Vagina (tissue), 2 donors: ENCODE measurements at regions not wholly inside any gene's neighbourhood (a gene's known extent, or its start where the extent isn't known, plus 50 kb on each side); places are given as distances from the start of the nearest gene placed in this dataset.
A peak's percentile ranks its signal among the peaks of the same experiment; 100 is the strongest.

ENCODE experiments used
- DNase-seq, 2 donors: peaks; one replicate each; pipeline ENCODE4 v3.0.0-alpha.2; 2017; ENCODE audit errors: extremely low spot score in 2 of 2
- H3K27ac ChIP-seq: fragments of 200-600 bp; sonication (generic); one replicate; pipeline ENCODE4 v1.5.1; 2019
- H3K27me3 ChIP-seq: fragments of 200-600 bp; sonication (generic); one replicate; pipeline ENCODE4 v1.5.1; 2019
- H3K36me3 ChIP-seq, 2 donors: fragments of 200-600 bp; sonication (generic); one replicate each; pipeline ENCODE4 v1.5.1; 2017 to 2019
- H3K4me1 ChIP-seq: fragments of 200-600 bp; sonication (generic); one replicate; pipeline ENCODE4 v1.5.1; 2019
- H3K4me3 ChIP-seq, 2 donors: fragments of 200-600 bp; sonication (generic); 1 replicate in 1 of 2; 2 replicates in 1 of 2; pipeline ENCODE4 v1.5.1; 2016 to 2019
- H3K9me3 ChIP-seq: fragments of 200-600 bp; sonication (generic); one replicate; pipeline ENCODE4 v1.5.1; 2019
- CTCF ChIP-seq, 3 experiments: fragments of 450-650 bp in 2 of 3; fragments of 200-600 bp in 1 of 3; sonication (generic) in 1 of 3; IDR thresholded peaks; one replicate each; pipeline ENCODE4 v1.5.1; 2017 to 2019; ENCODE audit warnings: antibody characterized with exemption in 3 of 3, mild to moderate bottlenecking in 2 of 3, moderate library complexity in 2 of 3
- POLR2A ChIP-seq, 2 donors: fragments of 450-650 bp; IDR thresholded peaks; one replicate each; pipeline ENCODE4 v1.6.1; 2017; ENCODE audit warnings: antibody characterized with exemption in 2 of 2, mild to moderate bottlenecking in 2 of 2, moderate library complexity in 2 of 2
- POLR2AphosphoS5 ChIP-seq, 2 donors: sonication (generic); formaldehyde crosslinking; IDR thresholded peaks; one replicate each; pipeline ENCODE4 v1.9.0; 2017; ENCODE audit warnings: antibody characterized with exemption in 2 of 2, mild to moderate bottlenecking in 2 of 2, low read depth in 1 of 2; ENCODE audit not compliant: insufficient read depth in 1 of 2
- intact Hi-C: fragments of 100-400 bp; cut with DNase I; formaldehyde crosslinking; loops from one replicate; pipeline ENCODE4 v1.15.1; 2023

GRCh38 chr6:22726966-22727365 lies 157.6 kb downstream of the HDGFL1 start:
- TF ChIP-seq CTCF (IDR thresholded peaks at IDR 0.05) (no peak), POLR2A (IDR thresholded peaks at IDR 0.05) (no peak), POLR2AphosphoS5 (IDR thresholded peaks at IDR 0.05; ENCODE audit: insufficient read depth in 1 of 2, low read depth in 1 of 2) (no peak)
- H3K9me3 ChIP-seq, result no peaks in the 10 kb centered on the region
- H3K27me3 ChIP-seq, result no peaks in the 10 kb centered on the region
- H3K4me3 ChIP-seq, result no peak overlapping the region
- H3K36me3 ChIP-seq, result no peaks in the 10 kb centered on the region
- no peaks in the 10 kb centered on the region for H3K4me1 ChIP-seq
- no peak overlapping the region for H3K27ac ChIP-seq
- intact Hi-C loops, result no loop called here
- no peak for DNase-seq

- no peak overlapping the region for H3K27ac ChIP-seq
Observed at GRCh38 chr6:22727710-22728109, 158.3 kb downstream of the HDGFL1 start.

GRCh38 chr6:22732176-22732970 lies 163.0 kb downstream of the HDGFL1 start:
- no peak overlapping the region for H3K4me3 ChIP-seq
- no peak overlapping the region for H3K27ac ChIP-seq
- no peaks in the 10 kb centered on the region for H3K27me3 ChIP-seq
- no peak for TF ChIP-seq CTCF (IDR thresholded peaks at IDR 0.05)
- no peak for TF ChIP-seq POLR2AphosphoS5 (IDR thresholded peaks at IDR 0.05; ENCODE audit: insufficient read depth in 1 of 2, low read depth in 1 of 2)
- no peak for TF ChIP-seq POLR2A (IDR thresholded peaks at IDR 0.05)
- H3K9me3 ChIP-seq, result no peaks in the 10 kb centered on the region
- intact Hi-C loops, result no loop called here
- no peak for DNase-seq
- no peaks in the 10 kb centered on the region for H3K4me1 ChIP-seq
- H3K36me3 ChIP-seq, result no peaks in the 10 kb centered on the region

More at GRCh38 chr6:22727710-22728109, 158.3 kb downstream of the HDGFL1 start:
- TF ChIP-seq CTCF (IDR thresholded peaks at IDR 0.05), result no peak
- TF ChIP-seq POLR2A (IDR thresholded peaks at IDR 0.05), result no peak
- no peak for TF ChIP-seq POLR2AphosphoS5 (IDR thresholded peaks at IDR 0.05; ENCODE audit: insufficient read depth in 1 of 2, low read depth in 1 of 2)
- Histone ChIP-seq H3K9me3 (no peaks in the 10 kb centered on the region), H3K4me1 (no peaks in the 10 kb centered on the region), H3K27me3 (no peaks in the 10 kb centered on the region), H3K36me3 (no peaks in the 10 kb centered on the region), H3K4me3 (no peak overlapping the region)
- DNase-seq, result no peak
- intact Hi-C loops, result no loop called here

DNA sequence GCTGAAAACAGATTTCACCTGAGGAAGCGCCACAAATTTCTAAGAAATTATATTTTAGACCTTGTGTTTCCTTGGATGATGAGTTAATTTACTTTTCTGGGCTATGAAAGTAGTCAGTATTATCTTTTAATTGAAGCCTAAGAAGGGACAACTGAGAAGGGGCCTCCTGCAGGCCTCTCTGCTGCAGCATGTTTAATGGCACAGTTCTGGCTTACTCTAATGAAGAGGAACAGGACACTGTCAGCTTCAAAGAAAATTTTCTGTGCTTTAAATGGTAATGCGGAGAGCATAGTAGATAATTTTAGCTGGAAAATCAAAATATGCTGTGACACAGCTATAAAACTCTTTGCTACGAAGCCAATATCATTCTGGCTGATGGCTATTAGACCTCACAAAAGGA lies 167.4 kb downstream of the HDGFL1 start:
- H3K9me3 ChIP-seq, result no peaks in the 10 kb centered on the region
- H3K4me1 ChIP-seq, result no peaks in the 10 kb centered on the region
- intact Hi-C loops, result no loop called here
- no peak for DNase-seq
- TF ChIP-seq POLR2A (IDR thresholded peaks at IDR 0.05) (no peak), CTCF (IDR thresholded peaks at IDR 0.05) (no peak), POLR2AphosphoS5 (IDR thresholded peaks at IDR 0.05; ENCODE audit: insufficient read depth in 1 of 2, low read depth in 1 of 2) (no peak)
- no peaks in the 10 kb centered on the region for H3K27me3 ChIP-seq
- H3K4me3 ChIP-seq, result no peak overlapping the region
- no peaks in the 10 kb centered on the region for H3K36me3 ChIP-seq
- peak overlapping the region; percentile 15 for H3K27ac ChIP-seq

- intact Hi-C loops, result no loop called here
- DNase-seq, result no peak
- H3K4me3 ChIP-seq, result no peak overlapping the region
- TF ChIP-seq CTCF (IDR thresholded peaks at IDR 0.05) (peak in 1 of 3 experiments; percentile 30), POLR2A (IDR thresholded peaks at IDR 0.05) (no peak)
- no peaks in the 10 kb centered on the region for H3K27me3 ChIP-seq
- H3K9me3 ChIP-seq, result no peaks in the 10 kb centered on the region
- H3K4me1 ChIP-seq, result no peaks in the 10 kb centered on the region
- H3K36me3 ChIP-seq, result no peaks in the 10 kb centered on the region
- peak overlapping the region; percentile 15 for H3K27ac ChIP-seq
Observed at GRCh38 chr6:22737331-22737730, 168.0 kb downstream of the HDGFL1 start.
